Hippocampal formation (tissue), 2 donors: ENCODE measurements at regions not wholly inside any gene's neighbourhood (a gene's known extent, or its start where the extent isn't known, plus 50 kb on each side); places are given as distances from the start of the nearest gene placed in this dataset.
"Not testable (repeated sequence)": the region's sequence is repeated elsewhere in the genome, so short reads cannot be mapped to it uniquely, and the experiment has no call there.

ENCODE experiments used
- DNase-seq, 2 donors: peaks; one replicate each; lab custom pipeline; 2025; lab: John Stamatoyannopoulos, UW

DNA sequence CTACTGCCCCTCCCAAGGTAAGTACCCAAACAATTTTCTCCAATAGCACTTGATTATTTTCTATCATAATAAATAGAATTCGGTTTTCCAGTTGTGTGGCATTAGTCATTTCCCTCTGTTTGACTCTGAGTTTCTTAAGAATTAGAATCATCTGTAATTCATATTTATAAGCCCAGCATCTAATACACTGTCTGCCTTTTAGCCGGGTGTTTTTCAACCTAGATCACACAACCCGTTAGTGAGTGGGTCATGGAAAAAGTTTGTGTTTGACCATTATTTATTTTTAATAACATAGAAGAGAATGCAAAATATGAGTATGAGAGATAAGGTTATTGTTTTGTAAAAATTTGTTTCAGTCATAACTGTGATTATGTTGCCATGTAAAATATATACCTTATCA, 701.6 kb downstream of the RFPL4B start:
- DNase-seq: no peak

DNA sequence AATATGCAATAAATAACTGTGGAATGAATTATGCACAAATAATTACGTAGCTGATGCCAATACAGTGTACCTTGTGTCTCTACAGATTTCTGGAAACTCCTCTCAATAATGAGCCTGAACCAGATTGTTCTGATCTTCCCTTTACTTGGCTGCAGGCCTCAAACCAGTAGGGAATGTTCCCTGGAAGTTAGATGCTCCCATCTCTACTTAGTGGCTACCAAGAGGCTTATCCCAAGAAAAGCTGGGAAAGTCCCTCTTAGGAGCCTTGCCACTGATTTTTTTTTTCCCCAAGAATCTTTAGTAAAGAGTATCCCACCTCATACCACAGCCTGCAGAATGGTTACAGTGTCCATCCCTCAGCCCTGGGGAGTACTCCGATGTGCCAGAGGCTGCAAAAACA, 702.1 kb downstream of the RFPL4B start:
- no peak for DNase-seq

DNA sequence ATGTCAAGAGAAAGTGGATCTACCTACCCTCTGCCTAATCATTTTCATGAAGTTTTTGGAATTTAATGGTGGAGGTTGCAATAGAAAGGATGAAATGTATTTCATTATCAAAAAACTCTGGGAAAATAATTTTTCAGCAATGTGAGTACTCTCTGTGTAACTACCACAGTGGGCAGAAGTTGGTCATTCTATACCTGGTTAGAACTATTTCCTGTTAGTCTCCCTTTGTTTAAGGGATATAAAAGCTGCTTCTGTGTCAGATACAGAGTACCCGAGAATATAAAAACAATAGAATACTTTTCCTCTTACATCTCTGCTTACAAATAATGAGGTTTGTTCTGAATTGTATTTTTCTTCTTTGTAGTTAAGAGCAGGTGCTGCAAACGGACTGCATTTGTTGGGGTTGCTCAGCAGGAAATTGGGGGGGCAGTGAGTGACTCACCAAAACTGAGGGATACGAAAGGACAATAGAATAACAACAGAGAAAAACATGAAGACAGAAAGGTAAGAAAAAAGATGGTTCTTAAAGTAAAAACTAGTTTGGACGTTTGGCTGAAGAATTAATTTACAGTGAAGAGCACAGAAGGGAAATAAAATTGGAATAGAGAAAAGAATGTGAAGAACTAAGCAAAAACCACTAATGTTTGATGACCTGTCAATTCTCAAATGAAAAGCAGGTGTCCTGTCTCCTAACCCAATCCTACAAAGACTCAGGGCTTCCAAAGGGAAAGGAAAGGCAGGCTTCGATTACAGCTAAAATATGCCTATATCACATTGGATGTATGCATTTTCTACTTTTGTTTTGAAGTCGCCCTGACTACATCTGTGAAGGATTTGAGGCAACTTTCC, 703.1 kb downstream of the RFPL4B start:
- no peak for DNase-seq

DNA sequence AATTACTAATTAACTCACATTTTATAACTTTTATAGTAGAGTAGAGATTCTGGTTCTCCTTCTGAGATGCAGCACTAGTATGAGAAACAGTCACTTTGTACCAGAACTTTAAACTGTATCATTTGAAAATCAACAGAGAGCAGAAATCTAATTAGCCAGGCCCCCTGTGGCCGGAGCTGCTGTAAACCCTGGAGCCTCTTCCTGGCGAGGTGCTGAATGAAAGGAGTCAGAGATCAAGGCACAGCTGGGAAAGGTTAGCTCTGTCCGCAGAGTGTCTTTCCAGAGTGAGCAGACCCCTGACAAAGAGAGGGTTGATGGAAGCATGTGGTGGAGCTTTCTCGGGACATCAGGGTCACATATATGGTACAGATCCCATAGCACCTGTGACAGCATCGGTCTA, 703.8 kb downstream of the RFPL4B start:
- DNase-seq: no peak

DNA sequence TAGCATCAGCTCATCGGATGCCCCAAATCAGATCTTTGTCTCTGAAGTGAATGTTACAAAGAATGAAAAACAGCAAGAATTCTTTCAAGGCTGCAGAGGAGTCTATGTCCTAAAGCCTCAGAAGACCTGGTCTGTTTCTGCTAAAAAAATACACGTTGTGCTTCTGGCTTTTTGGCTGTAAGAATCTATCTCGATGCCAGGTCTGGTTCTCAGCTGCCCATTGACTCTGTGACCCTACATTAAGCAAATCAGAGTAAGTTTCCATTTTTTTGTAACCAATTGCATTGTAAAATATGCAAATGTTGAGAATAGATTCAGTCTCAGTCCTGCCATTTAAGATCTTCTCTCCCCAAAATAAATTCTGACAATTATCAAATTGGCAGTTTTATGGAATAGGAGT, 705.4 kb downstream of the RFPL4B start:
- DNase-seq: no peak

DNA sequence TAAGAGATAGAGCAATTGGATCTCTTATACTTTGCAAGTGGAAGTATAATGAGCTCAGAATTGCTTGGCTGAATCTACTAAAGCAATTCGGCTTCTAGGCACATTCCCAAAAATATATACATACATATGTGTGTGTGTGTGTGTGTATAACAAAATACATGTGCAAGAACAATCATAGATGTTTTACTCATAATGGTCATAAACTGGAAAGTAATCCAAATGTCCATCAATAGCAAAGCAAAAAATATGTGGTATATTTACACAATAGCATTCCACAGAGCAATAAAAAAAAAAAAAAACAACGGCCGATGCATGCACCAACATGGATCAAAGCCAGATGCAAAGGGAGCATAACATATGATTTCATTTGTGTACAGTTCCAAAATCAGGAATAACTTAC, 707.9 kb downstream of the RFPL4B start:
- DNase-seq: no peak

DNA sequence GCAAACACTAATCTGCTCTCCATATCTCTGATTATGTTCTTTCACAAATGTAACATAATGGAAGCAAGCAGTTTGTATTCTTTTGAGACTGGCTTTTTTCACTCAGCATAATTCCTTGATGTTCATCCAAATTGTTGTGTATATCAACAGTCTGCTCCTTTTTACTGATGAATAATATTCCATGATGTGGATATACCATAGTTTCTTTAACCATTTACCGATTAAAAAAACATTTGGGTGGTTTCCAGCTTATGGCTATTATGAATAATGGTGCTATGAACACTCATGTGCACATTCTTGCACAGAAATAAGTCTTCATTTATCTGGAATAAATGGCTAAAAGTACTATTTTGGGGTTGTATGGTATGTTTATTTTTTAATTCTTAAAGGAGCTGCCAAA, 708.9 kb downstream of the RFPL4B start:
- DNase-seq: no peak

DNA sequence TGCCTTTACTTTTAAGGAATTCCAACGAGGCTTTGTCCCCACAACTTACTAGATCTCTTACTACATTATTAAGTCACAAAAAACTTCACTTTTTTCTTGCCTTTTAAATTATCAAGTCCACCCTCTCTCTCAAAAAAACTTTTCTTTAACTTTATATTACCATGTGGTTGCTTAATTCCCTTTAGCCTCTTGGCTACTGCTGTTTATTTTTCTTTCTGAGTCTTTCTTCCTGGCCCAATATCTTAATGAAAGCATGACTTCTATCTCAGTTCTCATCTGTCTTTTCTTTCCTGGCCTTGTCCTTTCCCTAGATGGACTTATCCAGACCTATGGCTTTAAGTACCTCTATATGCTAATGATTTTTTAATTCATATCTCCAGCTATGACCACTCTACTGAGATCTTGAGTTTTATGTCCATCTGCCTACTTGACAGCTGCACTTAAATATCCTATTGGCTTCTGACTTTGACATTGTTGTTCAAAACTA, 710.5 kb downstream of the RFPL4B start:
- no peak for DNase-seq

DNA sequence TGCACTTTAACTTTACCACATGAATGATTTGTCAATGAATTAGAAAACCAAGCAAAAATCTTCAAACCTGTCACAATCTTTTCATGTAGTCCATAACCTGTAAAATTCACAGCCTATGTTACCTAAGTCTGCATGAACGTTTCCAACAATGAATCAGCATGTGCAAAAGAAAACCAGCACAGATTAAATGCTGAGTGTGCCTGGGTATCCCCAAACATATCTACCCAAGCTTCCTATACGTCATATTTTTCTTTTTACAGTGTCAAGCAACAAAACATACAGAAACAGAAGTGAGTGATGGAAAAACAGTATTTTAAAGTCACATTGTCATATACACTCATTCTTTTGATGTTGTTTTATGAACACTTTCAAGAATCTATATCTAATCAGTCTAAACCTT, 713.5 kb downstream of the RFPL4B start:
- DNase-seq: no peak

DNA sequence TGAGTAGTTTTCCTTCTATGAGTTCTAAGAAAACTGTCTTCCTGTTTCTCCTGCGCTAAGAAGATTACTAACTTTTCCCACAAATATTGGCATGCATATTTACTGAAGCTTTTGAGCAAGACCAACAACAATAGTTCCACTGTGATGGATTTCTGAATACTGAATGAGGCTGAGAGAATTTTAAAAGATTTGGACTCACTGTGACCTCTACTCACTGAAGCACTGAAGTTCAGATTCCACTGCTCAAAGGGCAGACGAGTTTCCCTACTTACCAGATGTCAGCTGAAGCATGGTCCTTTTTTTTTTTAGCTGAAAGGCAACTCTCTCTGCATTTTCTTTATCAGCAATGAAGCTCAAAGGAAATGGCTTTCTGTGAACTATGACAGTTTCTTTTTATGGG, 718.5 kb downstream of the RFPL4B start:
- peak in 1 of 2 donors; percentile 29 for DNase-seq

DNA sequence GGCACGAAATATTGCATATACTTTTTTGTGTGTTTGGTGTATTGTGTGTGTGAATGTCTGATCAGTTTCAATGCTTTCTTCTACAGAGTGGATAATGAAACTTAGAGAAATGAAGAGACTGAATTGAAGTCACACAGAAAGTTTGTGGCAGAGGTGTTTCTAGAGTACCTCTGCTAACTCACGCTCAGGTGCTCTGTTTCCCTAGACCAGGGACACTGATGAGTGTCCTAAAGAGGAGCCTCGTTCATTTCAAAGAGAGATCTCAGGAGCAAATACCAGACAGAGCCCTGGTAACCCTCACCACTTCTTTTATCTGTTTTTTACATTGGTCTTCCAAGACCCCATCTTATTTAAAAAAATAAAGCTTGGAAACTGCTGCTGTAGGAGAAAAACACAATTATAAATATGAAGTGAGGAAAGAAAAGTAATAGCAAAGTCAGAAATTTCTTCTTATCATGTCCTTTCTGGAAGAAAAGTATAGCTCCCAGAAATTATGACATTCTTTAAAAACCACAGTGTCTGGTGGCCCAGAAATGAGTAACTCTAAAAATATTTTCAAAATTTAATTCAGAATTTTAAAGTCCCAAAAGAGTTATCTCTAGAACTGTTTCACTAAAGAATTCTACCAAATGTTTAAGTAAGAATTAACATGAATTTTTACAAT, 720.6 kb downstream of the RFPL4B start:
- DNase-seq: no peak

DNA sequence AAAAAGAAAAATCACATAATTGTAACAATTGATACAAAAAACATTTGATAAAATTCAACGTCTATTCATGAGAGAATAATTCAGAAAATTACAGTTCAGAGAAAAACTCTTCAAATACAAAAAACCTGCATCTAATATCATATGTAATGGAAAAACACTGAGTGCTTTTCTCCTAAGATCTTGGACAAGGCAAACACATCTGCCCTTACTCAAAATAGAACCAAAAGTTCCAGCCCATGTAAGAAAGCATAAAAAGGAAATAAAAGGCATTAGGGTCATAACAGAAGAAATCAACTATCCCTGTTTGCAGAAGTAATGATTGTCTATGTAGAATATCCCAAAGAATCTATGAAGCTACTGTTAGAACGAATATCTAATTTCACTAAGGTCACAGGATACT, 721.4 kb downstream of the RFPL4B start:
- no peak for DNase-seq

DNA sequence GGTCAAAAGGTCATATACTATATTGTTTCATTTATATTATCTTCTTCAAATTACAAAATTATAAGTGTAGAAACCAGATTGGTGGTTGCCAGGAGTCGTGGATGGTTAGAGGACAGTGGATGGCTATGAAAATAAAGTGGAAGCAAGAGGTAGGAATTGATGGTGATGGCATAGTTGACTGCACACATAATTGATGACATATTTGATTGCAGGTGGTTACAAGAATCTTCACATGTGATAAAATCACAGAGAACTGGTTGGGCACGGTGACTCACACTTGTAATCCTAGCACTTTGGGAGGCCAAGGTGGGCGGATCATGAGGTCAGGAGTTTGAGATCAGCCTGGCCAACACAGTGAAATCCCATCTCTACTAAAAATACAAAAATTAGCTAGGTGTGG, 723.6 kb downstream of the RFPL4B start:
- not testable (repeated sequence) for DNase-seq

DNA sequence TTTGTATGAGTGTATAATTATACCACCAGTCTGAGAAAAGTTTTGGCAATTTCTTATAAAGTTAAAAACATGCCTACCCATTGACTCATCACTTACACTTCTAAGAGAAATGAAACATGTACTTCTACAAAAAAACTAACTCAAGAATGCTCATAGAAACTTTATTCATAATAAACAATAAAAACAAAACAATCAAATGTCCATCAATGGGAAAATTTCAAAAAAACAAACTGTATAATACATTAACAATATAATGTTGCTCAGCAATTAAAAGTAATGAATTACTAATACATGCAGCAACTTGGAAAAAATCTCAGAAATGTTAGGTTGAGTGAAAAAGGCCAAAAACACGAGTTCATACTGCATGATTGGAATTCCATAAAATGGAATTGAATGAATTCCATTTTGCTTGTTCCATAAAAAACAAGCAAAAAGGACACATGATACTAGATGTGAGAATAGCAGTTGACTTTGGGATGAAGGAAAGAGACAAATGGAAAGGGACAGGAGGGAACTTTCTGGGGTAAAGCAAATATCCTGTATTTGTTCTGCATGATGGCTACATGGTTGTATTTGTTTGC, 726.6 kb downstream of the RFPL4B start:
- DNase-seq: no peak

DNA sequence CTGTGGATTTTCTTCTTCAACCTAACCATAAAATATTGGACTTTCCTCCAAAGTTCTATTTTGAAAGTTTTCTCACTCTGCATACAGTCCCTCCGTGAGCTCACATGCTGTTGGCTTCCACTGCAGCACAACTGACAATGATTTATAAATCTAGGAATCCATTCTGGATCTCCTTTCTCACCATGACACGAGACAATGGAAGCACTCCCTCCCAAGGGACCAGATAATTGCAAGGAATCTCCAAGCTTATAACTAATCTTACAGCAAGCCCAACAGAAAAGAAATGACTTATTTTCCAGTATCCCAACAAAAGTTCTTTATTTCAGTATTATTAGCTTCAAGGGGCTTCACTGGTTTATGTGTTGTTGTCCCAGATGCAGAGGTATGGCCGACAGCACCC, 729.0 kb downstream of the RFPL4B start:
- no peak for DNase-seq

DNA sequence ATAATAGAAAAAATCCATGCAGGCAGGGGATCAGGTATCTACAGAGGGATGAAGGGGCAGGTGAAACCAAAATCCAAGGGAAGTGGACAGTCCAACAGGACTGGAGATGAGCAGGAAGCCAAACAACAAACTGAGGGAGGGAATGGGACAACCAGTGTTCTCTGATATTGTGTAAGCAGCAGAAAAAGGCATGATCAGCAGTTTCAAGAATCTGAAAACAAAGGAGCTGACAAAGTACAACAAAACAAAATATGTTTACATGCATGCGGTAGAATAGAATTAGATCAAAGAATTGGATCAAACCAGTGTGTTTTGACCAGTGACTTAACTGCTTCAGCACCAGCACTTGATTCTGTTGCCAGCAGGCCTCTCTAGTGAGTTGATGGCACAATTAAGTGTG, 729.7 kb downstream of the RFPL4B start:
- no peak for DNase-seq

DNA sequence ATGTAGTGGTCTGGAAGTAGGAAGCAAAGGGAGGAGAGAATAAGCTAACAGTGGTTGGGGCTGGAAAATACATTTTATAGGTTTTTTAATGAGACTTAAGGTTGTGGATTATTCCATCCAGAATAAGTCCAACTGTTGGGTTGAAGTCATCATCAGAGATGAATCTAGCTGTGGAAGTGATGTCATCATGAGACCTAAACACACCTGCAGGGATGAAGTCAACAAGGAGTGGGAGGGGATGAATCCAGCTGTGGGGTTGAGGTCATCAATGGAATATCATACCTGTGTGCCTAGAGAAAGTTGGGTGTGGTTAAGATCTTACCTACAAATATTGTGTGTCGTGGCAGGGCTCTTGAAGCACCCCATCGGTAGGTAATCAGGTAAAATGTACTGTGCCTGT, 730.7 kb downstream of the RFPL4B start:
- no peak for DNase-seq

DNA sequence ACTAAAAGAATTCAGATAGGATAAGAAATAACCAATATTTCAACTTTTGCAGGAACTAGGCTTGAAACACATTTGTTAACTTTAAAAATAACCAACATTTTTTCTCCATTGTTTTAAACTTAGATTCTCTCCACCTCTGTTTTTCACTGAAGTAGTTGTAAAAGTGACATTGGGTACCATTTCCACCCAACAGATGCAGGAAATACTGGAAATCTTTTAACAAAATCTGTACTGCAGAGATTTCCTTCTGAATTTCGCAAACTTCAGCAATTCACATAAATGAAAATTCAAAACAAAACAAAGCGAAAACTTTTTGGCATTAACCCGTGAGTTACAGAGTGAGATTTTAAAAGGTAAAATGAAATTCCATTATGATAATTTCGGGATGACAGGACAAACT, 731.7 kb downstream of the RFPL4B start:
- DNase-seq: no peak

DNA sequence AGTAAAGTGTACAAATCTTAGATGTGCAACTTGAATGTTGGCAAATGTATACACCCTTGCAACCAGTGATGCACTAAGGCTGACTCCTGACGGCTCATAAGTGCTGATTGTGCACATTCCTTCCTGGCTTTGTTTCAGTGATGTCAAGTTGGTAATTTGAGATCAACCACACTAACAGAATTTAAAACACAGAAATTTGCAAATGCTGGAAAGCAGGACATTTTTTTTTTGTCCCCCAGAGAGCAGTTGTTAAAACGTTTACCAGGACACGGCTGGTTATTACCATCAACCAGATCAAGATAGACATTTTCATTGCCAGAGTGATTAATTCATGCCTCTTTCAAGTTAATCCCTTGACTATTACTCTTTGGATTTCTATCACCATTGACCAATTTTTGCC, 735.6 kb downstream of the RFPL4B start:
- no peak for DNase-seq

DNA sequence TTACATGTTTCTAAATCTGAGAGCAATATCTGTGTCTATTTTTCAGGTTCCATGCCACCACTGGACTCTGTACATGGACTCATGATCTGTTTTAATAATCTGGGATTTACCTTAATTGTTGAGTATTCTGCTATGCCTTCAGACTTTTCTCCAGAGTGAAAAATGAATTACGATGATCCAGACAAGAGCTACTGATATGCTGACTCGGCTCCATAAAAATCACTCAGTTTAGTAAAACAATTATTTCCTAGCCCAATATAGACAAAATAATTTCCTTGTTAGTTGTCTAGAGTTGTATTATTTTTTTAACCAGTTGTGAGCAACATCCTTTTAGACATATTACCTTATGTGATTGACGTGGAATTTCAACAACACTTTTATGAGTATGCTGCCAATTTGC, 736.8 kb downstream of the RFPL4B start:
- no peak for DNase-seq

DNA sequence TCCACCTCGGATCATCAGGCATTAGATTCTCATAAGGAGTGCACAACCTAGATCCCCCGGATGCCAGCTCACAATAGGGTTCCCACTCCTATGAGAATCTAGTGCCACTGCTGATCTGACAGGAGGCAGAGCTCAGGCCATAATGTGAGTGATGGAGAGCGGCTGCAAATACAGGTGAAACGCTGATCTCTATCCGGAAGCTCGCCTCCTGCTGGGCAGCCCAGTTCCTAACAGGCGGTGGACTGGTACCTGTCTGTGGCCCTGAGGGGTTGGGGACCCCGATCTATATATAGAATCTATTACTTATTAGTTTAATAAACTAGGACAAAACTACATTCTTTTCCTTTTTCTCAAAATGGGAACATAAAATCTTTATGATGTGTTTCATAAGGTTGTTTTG, 741.9 kb downstream of the RFPL4B start:
- DNase-seq: no peak

DNA sequence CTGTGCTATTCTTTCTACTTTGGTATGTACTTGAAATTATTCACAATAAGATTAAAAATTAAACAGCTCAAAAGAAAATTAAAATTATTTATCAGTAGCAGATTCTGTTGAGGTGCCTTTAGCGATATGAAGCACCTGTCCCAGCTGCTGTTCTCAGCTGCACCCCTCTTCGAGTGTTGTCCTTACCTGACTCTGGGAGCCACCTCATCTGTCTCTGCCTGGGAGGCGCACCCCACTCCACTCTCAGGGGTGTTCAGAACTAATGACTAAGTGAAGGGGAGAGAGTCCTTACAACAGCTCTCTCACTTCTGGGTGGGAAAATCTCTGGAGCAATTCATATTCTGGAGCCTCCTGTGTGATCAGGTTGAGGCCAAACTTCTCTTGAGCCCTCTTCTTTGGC, 745.7 kb downstream of the RFPL4B start:
- DNase-seq: no peak

DNA sequence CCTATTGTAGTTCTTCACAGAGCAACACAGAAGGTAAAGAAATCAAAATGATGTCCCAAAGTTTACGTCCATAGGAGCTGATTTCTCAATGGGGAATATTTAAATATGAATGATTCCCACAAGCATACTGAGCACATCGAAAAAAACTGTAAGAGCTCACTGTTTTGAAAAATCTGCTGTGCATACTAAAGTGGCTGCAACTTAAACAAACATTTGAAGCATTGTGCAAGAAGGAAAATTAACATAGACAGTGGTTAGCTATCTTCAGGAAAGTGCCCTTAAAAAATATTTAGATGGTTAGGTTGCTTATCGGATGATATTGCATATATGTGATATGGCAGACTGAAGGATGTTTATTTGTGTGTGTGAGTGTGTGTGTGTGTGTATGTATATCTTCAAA, 747.6 kb downstream of the RFPL4B start:
- DNase-seq: no peak
